Retinal pigment epithelial cell (primary cell): ENCODE measurements at regions not wholly inside any gene's neighbourhood (a gene's known extent, or its start where the extent isn't known, plus 50 kb on each side); places are given as distances from the start of the nearest gene placed in this dataset.

Experiments
- DNase-seq: peaks from one replicate; pipeline ENCODE4 v3.0.0-alpha.2; 2010; ENCODE audit warnings: low read depth
- H3K4me3 ChIP-seq: 2 replicates; pipeline ENCODE4 v1.5.1; 2011; ENCODE audit warnings: mild to moderate bottlenecking, low read length, control low read depth, moderate library complexity
- TF ChIP-seq, protein P1 (sequence below): conservative IDR thresholded peaks from 2 replicates; pipeline ENCODE4 v1.5.1; 2011; ENCODE audit warnings: low read depth, low read length, control low read depth, inconsistent platforms

DNA sequence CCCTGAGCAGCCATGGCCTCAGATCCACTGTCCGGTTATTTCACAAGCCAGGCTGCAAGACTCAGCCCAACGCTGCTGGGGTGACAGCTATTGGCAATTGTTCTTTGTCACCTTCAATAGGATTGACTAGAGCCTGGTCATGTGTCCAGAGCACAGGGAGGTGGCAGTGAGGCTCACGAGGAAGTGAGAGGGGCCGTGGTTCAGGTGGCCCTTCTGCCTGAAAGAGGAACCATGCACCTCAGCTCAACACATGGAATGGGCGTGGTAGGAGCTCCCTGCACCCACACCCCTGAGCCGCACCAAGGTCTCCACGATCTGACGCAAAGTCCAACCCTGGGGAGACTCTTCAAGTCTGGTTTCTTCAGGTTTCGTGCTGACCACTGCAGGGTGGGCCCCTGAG lies 184.8 kb upstream of the CDH4 start:
- TF ChIP-seq, protein P1, sequence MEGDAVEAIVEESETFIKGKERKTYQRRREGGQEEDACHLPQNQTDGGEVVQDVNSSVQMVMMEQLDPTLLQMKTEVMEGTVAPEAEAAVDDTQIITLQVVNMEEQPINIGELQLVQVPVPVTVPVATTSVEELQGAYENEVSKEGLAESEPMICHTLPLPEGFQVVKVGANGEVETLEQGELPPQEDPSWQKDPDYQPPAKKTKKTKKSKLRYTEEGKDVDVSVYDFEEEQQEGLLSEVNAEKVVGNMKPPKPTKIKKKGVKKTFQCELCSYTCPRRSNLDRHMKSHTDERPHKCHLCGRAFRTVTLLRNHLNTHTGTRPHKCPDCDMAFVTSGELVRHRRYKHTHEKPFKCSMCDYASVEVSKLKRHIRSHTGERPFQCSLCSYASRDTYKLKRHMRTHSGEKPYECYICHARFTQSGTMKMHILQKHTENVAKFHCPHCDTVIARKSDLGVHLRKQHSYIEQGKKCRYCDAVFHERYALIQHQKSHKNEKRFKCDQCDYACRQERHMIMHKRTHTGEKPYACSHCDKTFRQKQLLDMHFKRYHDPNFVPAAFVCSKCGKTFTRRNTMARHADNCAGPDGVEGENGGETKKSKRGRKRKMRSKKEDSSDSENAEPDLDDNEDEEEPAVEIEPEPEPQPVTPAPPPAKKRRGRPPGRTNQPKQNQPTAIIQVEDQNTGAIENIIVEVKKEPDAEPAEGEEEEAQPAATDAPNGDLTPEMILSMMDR: no peak
- H3K4me3 ChIP-seq: no peak overlapping the region
- DNase-seq: no peak

DNA sequence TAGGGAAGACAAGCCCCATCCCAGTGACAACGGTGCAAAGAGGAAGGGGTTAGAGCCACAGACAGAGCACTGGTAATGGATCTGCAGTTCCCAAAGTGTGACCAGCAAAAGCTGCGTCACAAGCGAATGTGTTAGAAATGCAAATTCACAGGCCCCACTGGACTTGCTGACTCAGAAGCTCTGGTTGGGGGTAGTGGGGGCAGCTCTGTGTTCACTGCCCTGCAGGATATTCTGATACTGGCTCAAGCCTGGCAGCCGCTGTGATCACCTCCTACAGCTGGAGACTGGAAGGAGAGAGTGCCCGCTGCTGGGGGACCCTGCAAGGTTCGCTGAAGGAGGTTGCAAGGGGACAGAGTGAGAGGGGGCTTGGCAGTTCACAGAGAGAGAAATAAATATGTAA lies 179.7 kb upstream of the CDH4 start:
- DNase-seq: no peak
- no peak overlapping the region for H3K4me3 ChIP-seq
- TF ChIP-seq, protein P1: no peak

DNA sequence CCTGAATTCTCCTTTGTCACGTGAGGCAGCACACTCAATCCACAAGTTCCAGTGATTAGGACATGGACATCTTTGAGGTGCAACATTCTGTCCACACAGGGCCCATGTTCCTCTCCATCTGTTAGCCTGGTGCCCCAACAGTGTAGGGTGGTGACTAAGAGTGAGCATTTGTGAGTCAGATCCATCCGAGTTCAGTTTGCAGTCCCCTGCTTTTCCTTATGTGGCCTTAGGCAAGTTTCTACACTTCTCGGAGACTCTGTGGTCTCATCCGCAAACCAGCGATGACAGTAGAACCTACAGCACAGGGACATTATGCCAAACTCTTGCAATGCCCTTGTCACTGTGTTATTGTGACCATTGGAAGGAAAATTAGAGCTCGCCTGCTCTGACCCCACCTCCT lies 178.7 kb upstream of the CDH4 start:
- TF ChIP-seq, protein P1: no peak
- DNase-seq: no peak
- H3K4me3 ChIP-seq: no peak overlapping the region

DNA sequence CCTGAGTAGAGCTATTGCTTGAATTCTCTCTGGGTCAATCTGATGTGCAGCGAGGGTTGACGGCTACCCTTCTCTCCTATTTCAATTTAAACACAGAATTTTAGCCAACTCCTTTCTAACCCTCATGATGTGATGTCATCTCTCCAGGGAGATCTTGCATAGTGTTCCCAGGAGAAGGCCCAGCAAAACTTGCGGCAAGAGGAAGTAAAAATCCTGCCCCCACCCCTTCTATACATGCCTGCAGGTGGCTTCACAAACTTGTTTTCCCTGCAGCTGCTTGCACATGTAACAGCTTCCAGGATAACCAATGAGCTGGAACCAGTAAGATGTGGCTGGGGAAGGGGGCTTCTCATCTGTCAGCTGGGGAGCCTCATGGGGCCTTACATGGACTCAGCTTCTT lies 169.3 kb upstream of the CDH4 start:
- TF ChIP-seq, protein P1: no peak
- DNase-seq: no peak
- no peak overlapping the region for H3K4me3 ChIP-seq

DNA sequence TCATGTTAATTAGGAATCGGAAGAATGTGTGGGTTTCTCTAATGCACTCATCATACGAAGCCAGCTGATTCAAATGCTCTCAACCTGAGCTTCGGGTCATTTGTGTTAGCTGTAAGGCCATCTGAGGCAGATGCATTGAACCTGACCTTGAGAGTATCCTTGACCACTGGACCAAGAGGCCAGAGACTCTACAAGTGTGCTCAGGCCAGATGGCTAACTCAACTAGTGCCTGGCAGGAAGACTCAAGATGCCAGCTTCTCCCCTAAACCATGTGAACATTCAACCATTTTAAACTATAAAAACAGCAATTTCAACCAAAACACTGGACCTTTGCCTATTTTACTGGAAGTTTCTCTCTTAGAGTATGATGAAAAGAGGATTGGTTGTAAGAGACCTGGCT lies 168.6 kb upstream of the CDH4 start:
- no peak overlapping the region for H3K4me3 ChIP-seq
- no peak for DNase-seq
- TF ChIP-seq, protein P1: no peak

DNA sequence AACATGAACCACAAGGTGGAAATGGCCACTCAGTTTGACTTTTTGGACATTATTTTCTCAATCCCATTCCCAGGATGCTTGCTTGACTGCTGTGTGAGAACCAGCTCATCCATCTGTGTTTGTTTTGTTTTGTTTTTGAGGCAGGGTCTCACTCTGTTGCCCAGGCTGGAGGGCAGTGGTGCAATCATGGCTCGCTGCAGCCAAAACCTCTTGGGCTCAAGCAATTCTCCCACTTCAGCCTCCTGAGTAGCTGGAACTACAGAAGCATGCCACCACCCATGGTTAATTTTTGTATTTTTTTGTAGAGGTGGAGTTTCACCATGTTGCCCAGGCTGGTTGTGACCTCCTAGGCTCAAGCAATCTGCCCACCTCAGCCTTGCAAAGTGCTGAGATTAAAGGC lies 166.0 kb upstream of the CDH4 start:
- H3K4me3 ChIP-seq: no peak overlapping the region
- TF ChIP-seq, protein P1: no peak
- no peak for DNase-seq

DNA sequence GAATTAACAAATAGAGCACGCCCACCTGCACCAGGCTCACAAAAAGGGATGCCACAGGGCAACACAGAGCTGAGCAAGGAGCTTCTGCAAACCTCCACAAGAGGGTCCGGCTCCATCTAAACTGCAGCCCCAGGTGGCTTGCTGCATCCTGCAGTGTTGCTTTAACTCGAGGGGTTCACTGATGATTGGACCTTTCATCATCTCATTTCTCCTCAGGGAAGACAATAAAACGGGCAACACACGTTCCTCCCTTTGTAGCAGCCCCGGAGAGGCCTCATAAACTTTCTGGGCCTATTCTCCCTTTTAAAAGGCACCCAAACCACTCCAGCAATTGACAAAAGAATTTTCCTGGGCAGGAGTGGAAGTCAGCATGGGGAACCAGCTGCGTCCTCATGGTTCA lies 161.5 kb upstream of the CDH4 start:
- TF ChIP-seq, protein P1: no peak
- DNase-seq: no peak
- H3K4me3 ChIP-seq: no peak overlapping the region
